HG02610 (cell line): ENCODE measurements at regions not wholly inside any gene's neighbourhood (a gene's known extent, or its start where the extent isn't known, plus 50 kb on each side); places are given as distances from the start of the nearest gene placed in this dataset.

ENCODE experiments used
- ATAC-seq: cut with Tn5 transposase; IDR thresholded peaks from one replicate; pipeline ENCODE4 v1.9.1; 2021; ENCODE audit warnings: mild to moderate bottlenecking, moderate library complexity; ENCODE audit not compliant: unreplicated experiment

- ATAC-seq, result no peak
Measured at GRCh38 chr14:22458737-22459136, 130.3 kb downstream of the DAD1 start.

GRCh38 chr14:22456998-22457594 is 131.9 kb downstream of the DAD1 start:
- no peak for ATAC-seq

- no peak for ATAC-seq
Measured at GRCh38 chr14:22456421-22456820, 132.6 kb downstream of the DAD1 start.

GRCh38 chr14:22452330-22452729 is 136.7 kb downstream of the DAD1 start:
- ATAC-seq, result no peak

DNA sequence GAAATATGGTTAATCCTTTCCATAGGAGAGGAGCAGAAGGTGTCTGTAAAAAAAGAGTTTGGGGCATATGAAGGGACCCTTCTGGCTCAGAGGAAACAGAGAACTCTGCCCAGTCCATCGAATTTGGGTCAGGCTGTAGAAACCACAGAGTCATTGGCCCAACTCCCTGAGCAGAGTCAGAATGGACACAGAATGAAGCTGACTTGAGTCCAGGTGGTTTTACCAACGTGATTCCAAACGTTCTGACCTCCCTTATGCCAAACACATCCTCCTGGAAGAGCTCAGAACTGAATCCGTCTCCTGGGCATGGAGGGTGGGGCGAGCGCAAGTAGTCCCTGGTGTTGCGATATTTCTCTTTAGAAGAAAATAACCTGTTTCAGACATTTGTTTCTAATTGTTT is 138.8 kb downstream of the DAD1 start:
- no peak for ATAC-seq

DNA sequence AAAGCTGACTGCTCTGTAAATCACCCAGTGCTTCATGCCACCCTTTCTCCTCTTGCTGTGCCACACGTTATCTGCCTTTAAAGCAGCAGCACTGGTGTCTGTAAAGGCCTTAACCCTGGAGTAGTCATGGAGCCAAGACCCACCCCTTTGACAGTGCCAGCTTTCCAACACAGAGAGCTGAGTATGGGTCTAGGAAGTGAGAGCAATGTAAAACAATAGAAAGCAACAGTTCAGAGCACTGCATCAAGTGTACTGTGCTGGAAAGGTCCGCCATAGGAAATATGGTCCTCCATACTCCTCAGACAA is 139.5 kb downstream of the DAD1 start:
- no peak for ATAC-seq

DNA sequence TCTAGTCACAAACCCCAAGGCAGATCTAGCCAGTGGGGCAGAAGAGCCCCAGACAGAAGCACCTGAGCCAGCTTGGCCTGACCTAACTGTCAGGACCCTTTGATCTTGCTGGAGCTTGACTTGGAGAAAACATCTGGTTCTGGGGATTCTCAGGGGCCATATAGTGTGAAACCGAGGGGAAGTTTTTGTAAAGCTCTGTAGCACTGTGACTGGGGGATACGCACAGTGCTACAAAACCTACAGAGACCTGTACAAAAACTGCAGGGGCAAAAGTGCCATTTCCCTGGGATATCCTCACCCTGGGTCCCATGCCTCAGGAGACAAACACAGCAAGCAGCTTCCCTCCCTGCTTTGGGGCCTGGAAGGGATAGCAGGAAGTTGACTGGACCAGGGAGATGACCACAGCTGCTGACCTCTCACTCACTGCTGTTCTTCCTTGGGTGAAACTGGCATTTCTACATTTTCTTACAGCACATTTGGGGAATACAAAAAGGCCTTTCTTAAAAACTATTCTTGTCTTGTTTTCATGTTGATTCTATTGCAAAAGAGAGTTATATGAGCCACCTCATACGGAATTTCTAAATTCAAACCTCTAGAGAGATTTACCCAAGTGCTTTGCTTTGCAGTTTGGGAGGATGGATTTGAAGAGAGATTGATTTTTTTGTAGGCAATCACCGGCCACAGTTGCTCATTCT is 140.0 kb downstream of the DAD1 start:
- peak; percentile 67 for ATAC-seq

DNA sequence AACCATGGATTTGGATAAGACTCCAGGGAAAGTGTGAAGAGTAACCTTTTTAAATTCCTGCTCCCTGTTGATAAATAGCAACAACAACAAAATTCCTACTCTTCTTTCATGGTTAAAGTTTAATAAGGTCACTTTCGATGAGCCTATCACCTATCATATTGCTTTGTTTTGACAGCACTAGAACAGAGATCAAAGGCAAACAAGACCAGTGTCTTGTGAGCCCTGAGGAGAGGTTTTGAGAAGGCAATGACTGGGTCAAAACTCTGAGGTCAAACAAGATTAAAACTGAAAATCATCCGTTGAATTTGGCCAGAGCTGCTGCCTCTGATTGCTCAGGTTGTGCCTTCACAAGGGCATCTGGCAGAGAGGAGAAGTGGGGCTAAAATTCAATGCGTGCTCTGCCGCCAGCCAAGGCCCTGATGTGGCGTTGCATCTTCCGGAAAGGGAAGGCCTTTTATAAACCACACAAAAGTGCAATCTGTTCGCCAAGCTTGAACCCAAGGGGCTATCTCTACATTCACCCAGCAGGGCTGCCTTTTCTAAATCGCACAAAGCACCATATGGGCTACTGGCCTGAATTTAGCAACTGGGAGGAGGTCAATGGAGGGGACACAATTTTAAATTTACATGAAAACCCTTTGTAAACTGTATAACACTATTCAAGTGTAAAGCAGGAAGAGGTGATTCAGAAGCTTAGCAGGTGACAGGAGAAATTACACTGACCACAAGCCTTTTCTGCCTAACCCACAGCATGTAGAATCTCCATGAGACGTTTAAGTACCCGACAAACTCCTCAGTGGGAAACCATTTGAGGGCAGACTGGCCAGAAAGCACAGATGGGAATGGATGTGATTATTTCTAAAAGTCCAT is 140.8 kb downstream of the DAD1 start:
- ATAC-seq, result peak; percentile 69

DNA sequence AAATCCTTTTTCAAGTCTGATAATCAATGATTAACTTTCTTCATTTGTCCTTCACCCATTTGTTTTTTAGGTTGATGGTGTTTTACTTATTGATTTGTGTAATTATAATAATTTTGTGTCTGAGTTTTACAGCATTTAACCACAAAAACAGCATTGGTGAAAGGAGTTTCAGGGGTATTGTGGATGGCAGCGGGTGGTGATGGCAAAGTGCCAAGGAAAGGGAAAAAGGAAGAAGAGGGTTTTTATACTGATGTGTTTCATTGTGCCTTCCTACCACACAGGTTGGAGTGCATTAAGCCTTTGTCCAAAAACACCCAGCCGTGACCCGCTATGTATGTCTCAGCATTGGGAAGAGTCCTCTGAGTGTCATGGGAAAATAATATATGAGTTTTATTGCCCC is 150.3 kb downstream of the DAD1 start:
- no peak for ATAC-seq

DNA sequence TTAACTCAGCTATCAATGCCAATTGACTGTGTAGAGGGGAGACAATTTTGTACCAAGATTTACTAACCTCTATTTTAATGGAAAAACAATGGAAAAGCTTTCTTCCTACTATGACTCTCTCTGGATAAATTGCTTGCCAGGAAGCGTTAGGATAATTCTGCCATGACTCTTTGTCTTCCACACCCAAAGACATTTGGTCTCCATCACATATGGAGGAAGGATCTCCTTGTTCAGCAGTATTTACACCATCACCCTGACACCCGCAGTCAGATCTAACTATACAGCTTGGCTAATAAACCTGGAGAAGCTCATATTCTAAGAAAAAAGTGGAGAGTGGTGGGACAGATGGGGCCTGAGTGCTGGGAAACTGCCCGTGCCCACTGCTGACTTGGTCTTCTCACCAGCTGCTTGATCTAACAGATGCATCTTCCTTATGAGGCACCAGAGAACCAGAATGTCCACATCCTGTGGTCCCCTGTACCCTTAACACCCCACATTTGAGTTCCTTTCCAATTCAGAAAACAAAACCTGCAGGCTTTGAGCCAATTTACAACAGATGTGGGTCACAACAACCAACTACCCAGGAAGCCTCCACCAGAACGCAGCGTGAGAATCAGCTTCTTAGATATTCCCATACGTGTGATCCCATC is 154.0 kb downstream of the DAD1 start:
- ATAC-seq, result no peak

DNA sequence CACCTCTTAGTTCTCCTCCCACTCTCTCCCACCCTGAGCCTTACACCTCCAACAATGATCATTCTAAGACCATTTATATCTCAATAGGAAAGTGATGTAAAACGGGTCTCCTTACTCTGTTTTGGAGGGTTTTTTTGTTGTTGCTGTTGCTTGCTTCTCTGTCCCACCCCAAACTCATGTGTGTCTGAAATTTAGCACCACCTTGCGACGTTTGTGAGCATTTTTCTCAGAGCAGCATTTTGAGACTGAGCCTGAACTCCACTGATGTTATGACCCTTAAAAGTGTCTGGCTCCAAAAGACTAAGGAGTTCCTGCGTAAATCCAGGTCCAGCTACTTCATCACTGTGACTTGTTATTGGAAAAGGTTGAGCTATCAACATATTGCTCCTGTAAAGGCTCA is 155.0 kb downstream of the DAD1 start:
- no peak for ATAC-seq

DNA sequence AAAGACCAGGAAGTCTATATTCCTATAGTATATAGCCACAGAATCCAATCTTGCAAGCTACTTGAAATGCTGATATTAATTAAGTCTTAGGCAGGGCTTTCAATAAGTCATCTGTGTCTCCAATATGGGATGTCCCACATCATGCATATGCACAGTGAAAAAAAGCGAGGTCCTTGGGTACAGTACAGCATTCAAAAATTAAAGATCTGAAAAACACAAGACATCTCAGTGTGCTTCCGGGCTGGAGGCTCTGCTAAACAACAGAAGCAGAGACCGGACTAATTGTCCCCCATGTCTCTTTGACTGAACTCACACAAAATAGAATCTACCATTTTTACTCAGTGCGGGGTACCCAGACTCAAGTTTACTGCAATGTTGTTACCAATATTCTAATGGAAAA is 156.0 kb downstream of the DAD1 start:
- no peak for ATAC-seq

- ATAC-seq, result peak; percentile 66
Measured at GRCh38 chr14:22432348-22432976, 156.6 kb downstream of the DAD1 start.

DNA sequence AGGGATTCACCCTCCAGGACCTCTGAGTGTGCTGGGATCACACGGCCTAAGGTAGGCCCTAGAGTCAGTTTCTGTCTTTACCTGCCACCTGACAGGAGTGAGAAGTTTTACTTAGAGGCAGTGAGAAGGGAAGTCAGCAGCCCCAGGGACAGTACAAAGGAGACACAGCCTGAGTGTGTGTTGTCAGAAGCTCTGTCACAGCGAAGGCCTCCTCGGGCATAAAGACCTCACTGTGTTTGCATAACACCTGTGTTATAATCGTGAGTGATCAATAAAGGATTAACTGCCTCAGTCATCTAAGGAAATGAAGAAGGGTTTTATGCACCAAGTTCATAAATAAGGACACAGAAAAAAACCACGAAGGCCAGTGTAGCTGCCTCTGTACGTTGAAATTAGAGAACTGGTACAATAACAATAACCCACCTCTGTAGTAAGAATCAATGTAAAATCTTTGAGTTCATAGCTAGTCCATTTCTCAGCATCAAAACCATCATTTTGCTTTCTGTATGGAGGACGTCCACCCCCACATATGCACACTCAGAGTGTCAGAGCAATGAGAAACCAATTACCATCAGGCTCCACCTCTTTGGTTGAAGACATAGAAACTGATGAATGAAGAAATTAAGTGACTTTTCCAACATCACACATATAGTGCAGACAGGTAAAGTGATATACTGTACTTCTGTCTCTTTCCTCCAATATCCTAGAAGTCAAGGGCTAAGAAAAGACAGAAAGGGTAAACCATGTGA is 159.3 kb downstream of the DAD1 start:
- no peak for ATAC-seq

- no peak for ATAC-seq
Measured at GRCh38 chr14:22428700-22429291, 160.2 kb downstream of the DAD1 start.

DNA sequence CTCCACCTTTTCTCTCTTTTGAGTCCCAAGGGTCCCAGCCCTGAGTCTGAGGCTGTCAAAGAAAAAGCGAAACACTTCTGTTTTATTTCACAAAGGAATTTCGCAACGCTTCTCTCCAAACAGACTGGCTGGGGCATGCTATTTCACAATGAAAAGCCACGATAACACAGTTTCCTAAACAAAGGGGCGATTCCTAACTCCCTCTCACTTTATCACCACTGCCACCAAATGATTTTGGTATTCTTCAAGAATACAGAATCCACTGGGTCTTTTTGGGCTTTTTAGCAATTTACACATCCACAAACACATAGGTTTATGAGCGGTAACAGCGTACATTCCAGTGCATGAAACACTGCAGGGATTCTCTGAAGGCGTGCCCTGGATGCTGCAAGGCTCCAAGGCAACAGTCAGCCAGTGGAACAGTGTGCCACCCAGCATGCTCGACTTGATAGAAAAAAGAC is 161.2 kb downstream of the DAD1 start:
- no peak for ATAC-seq

- ATAC-seq, result no peak
Measured at GRCh38 chr14:22426711-22427110, 162.3 kb downstream of the DAD1 start.

GRCh38 chr14:22423958-22424357 is 165.1 kb downstream of the DAD1 start:
- ATAC-seq, result no peak

DNA sequence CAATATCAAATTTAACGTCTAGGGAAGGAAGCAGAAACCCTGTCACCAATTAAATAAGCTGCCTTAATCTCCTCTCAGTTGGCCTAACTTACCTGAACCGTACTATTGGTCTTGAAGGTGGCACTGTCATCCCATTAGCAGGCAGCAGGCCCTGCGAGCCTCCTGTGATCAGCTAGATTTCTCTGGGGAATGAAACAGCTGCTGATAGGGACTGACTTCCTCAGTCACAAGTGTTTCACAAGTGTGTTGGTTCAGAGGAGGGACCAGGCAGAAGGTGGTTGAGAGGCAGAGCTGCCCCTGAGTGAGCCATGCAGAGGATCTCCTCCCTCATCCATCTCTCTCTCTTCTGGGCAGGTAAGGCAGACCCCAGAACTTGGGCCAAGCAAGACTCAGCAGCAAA is 166.8 kb downstream of the DAD1 start:
- no peak for ATAC-seq

DNA sequence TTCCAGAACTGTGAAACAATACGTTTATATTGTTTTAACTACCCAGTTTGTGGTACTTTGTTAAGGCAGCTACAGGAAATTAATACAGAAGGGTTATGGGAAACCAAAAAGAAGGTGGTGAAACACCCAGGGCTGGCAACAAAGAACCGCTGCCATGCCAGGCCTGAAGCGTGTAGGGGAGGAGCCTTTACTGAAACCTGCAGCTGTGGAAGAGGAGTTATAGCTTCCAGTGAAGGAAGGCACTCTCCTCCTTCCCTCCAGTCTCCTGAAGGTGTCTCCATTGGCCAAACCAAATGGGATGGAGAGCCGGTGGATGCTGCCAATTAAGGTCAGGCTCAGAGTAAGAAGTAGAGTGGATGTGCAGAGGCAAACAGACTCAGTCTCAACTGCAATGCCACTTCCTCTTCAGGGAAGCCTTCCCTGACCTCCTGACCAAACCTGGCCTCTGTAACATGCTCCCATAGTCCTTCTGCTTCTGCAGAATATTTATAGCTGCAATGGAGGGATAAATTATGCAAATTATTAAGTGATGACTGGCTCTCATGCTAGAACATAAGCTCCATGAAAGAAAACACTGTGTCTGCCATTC is 168.3 kb downstream of the DAD1 start:
- ATAC-seq, result no peak
